ENCODE measurements at regions not wholly inside any gene's neighbourhood (a gene's known extent, or its start where the extent isn't known, plus 50 kb on each side); places are given as distances from the start of the nearest gene placed in this dataset.

DNA sequence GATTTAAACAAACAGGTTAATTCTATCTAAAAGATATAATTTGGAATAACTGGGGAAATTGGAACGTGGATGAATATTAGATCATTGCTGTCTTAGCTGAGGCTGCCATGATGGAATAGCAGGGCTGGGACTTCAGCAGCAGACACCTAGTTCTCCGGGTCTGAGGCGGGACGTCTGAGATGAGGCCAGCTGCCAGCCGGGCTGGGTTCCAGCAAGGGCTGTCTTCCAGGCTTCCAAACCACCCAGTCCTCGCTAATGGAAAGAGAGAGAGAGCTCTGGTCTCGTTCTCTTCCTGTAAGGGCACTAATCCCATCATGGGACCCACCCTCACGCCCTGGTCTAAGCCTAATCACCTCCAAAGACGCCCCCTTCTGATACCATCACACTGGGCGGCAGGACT lies 85.7 kb downstream of the ADRA2C start:
- TF ChIP-seq, protein P1, sequence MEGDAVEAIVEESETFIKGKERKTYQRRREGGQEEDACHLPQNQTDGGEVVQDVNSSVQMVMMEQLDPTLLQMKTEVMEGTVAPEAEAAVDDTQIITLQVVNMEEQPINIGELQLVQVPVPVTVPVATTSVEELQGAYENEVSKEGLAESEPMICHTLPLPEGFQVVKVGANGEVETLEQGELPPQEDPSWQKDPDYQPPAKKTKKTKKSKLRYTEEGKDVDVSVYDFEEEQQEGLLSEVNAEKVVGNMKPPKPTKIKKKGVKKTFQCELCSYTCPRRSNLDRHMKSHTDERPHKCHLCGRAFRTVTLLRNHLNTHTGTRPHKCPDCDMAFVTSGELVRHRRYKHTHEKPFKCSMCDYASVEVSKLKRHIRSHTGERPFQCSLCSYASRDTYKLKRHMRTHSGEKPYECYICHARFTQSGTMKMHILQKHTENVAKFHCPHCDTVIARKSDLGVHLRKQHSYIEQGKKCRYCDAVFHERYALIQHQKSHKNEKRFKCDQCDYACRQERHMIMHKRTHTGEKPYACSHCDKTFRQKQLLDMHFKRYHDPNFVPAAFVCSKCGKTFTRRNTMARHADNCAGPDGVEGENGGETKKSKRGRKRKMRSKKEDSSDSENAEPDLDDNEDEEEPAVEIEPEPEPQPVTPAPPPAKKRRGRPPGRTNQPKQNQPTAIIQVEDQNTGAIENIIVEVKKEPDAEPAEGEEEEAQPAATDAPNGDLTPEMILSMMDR (IDR thresholded peaks at IDR 0.05; ENCODE audit: borderline replicate concordance, control extremely low read depth, extremely low read depth, insufficient read depth, missing control alignments): no peak
- no peak for DNase-seq (ENCODE audit: low spot score)
- in situ Hi-C loops (cut with MboI; ENCODE audit: low sequenced_read_pairs, unreplicated experiment): no loop called here

DNA sequence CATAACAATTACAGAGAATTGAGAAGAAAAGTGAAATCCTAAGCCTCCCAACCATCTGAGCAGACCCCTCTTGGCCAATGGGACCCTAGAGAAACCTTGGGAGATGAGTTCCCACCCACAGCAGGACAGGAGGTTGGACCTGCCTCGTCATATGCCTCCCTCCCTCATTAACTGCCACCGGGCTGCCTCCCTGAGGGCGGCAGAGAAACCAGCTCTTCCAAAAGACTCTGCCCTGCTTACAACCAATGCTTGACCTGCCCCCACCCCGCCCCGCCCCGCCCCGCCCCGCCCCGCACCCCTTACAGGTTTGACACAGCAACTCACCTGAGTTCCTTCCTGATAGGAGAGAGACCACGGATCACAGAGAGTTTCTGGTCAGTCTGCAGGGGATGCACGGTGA lies 86.1 kb downstream of the ADRA2C start:
- in situ Hi-C loops (cut with MboI; ENCODE audit: low sequenced_read_pairs, unreplicated experiment): no loop called here
- TF ChIP-seq, protein P1 (IDR thresholded peaks at IDR 0.05; ENCODE audit: borderline replicate concordance, control extremely low read depth, extremely low read depth, insufficient read depth, missing control alignments): no peak
- DNase-seq (ENCODE audit: low spot score): no peak

DNA sequence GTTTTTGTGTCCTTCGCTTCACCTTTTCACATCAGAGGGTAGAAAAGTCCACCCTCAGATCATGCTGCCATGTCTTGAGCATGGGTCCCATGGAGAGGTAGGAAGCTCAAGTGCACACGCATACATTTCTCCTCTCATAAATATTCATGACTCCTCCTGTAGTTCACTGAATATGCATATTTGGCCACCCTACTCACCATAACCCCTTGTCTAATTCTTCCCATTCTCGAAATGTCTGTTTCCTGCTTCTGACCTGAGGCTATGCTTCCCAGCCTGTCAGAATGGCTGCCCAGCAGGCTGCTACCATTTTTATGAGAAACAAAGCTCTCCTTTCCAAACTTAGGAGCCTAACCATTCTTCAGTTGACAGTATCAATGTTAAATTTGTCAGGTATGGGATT lies 86.5 kb downstream of the ADRA2C start:
- in situ Hi-C loops (cut with MboI; ENCODE audit: low sequenced_read_pairs, unreplicated experiment): no loop called here

DNA sequence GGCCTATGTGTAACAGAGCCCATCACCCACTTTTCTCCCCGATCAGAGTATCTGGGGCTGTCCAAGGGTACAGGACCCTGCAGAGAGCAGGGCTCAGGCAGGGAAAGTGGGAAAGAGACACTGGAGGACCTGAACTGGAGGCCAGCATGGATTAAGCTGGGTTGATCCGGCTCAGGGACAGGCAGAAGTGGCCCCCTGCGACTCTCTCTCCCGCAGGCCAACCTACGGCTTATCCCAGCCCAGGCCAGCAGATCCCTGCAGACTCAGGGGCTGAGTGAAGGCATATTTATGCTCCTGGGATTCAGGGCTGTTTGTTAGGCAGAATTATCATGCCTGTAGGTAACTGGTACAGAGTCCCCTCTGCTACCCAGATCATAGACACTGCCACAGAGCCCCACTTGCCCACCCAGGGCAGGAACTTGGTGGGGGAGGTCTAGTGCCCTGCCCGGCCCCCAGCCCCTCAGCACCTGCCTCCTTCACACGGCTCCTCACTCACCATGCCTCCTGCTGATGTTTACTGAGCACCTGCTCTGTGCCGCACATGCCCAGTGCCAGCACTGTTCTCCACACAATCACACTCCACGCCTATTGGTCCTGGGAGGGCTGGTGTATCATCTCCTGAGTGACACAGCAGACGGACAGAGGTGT lies 87.3 kb downstream of the ADRA2C start:
- no peak for DNase-seq (ENCODE audit: low spot score)
- TF ChIP-seq, protein P1 (IDR thresholded peaks at IDR 0.05; ENCODE audit: borderline replicate concordance, control extremely low read depth, extremely low read depth, insufficient read depth, missing control alignments): no peak
- in situ Hi-C loops (cut with MboI; ENCODE audit: low sequenced_read_pairs, unreplicated experiment): no loop called here

More for the DNA sequence above, 86.5 kb downstream of the ADRA2C start:
- no peak for DNase-seq (ENCODE audit: low spot score)
- TF ChIP-seq, protein P1 (IDR thresholded peaks at IDR 0.05; ENCODE audit: borderline replicate concordance, control extremely low read depth, extremely low read depth, insufficient read depth, missing control alignments): no peak

DNA sequence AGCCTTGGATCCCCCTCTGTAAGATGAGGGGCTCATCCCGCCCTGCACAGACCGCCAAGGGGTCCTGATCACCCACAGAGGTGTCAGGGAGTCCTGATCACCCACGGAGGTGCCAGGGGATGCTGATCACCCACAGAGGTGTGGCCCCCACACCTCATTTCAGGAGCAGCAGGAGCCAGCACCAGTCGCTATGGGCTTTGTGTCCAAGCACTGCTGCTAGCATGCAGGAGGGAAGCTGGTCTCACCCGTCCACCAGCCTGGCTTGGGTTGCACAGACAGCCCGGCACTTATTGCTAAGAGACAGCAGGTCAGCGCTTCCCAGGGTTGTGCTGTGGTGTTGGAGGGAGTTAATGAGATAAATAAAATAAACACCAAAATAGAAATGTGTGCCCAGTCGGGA lies 88.5 kb downstream of the ADRA2C start:
- no peak for DNase-seq (ENCODE audit: low spot score)
- TF ChIP-seq, protein P1 (IDR thresholded peaks at IDR 0.05; ENCODE audit: borderline replicate concordance, control extremely low read depth, extremely low read depth, insufficient read depth, missing control alignments): no peak
- in situ Hi-C loops (cut with MboI; ENCODE audit: low sequenced_read_pairs, unreplicated experiment): no loop called here

DNA sequence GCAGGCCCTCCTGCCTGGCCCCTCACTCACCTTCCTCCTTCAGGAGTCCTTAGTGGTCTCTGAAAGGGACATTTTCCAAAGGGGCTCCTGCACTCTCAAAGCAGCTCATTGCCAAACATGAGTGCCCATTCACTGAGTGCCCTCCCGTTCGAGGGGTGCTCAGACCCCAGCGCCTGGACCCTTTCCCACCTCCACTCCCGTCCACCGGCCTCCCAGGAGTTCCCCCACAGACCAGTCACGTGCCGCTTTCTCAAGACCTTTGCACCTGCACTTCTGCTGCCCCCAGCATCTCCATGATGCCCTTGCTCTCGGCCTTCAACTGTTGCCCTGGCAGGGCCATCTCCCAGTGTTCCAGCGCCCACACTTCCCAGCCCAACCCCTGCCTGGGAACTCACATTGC lies 89.5 kb downstream of the ADRA2C start:
- in situ Hi-C loops (cut with MboI; ENCODE audit: low sequenced_read_pairs, unreplicated experiment): no loop called here
- no peak for DNase-seq (ENCODE audit: low spot score)
- TF ChIP-seq, protein P1 (IDR thresholded peaks at IDR 0.05; ENCODE audit: borderline replicate concordance, control extremely low read depth, extremely low read depth, insufficient read depth, missing control alignments): no peak
